DND-41 (cell line): ENCODE measurements at regions not wholly inside any gene's neighbourhood (a gene's known extent, or its start where the extent isn't known, plus 50 kb on each side); places are given as distances from the start of the nearest gene placed in this dataset.
"Not testable (repeated sequence)": the region's sequence is repeated elsewhere in the genome, so short reads cannot be mapped to it uniquely, and the experiment has no call there.

ENCODE experiments used
- ATAC-seq: fragments of 200-7000 bp; cut with Tn5 transposase; 3 replicates; pipeline ENCODE4 v1.9.1; 2021; ENCODE audit warnings: low read depth; ENCODE audit not compliant: insufficient read depth
- DNase-seq: peaks from one replicate; pipeline ENCODE4 v3.0.0-alpha.2; 2020
- H2AFZ ChIP-seq: 2 replicates; pipeline ENCODE4 v1.6.0; 2012; ENCODE audit warnings: low read depth, low read length
- H3K27ac ChIP-seq: 2 replicates; pipeline ENCODE4 v1.5.1; 2012; ENCODE audit warnings: low read length, inconsistent platforms
- H3K27me3 ChIP-seq: fragments of 200-600 bp; sonication (generic); 2 replicates; pipeline ENCODE4 v1.6.0; 2012; ENCODE audit warnings: low read length, mild to moderate bottlenecking, inconsistent platforms; ENCODE audit not compliant: insufficient read depth, poor library complexity
- H3K36me3 ChIP-seq: 2 replicates; pipeline ENCODE4 v1.5.1; 2012; ENCODE audit warnings: low read length, inconsistent platforms; ENCODE audit not compliant: insufficient read depth
- H3K4me1 ChIP-seq: 2 replicates; pipeline ENCODE4 v1.5.1; 2012; ENCODE audit warnings: mild to moderate bottlenecking, low read length; ENCODE audit not compliant: insufficient read depth
- H3K4me2 ChIP-seq: 2 replicates; pipeline ENCODE4 v1.6.0; 2012; ENCODE audit warnings: mild to moderate bottlenecking, moderate library complexity, low read length, inconsistent platforms; ENCODE audit not compliant: insufficient read depth
- H3K4me3 ChIP-seq, 2 experiments: fragments of 200-600 bp in 1 of 2; shearing (Covaris generic) in 1 of 2; 2 replicates each; pipeline ENCODE4 v1.5.1; 2012 to 2016; ENCODE audit warnings: inconsistent platforms in 2 of 2, low read length in 2 of 2, mild to moderate bottlenecking in 2 of 2, low read depth in 1 of 2, moderate library complexity in 1 of 2
- H3K79me2 ChIP-seq: 2 replicates; pipeline ENCODE4 v1.6.0; 2012; ENCODE audit warnings: low read length, inconsistent platforms; ENCODE audit not compliant: insufficient read depth
- H3K9ac ChIP-seq: 2 replicates; pipeline ENCODE4 v1.6.0; 2012; ENCODE audit warnings: low read depth, mild to moderate bottlenecking, inconsistent platforms, low read length, moderate library complexity
- H3K9me3 ChIP-seq: 2 replicates; pipeline ENCODE4 v1.5.1; 2012; ENCODE audit warnings: low read length, moderate library complexity, mild to moderate bottlenecking, inconsistent platforms; ENCODE audit not compliant: insufficient read depth, severe bottlenecking
- H4K20me1 ChIP-seq: 2 replicates; pipeline ENCODE4 v1.6.0; 2012; ENCODE audit warnings: low read length; ENCODE audit not compliant: insufficient read depth
- EZH2 ChIP-seq: IDR thresholded peaks from 3 replicates; pipeline ENCODE4 v1.6.1; 2012; ENCODE audit warnings: borderline replicate concordance, low read depth, mild to moderate bottlenecking, moderate library complexity, low read length, inconsistent platforms; ENCODE audit not compliant: severe bottlenecking
- TF ChIP-seq, protein P1 (sequence below): IDR thresholded peaks from 2 replicates; pipeline ENCODE4 v1.5.1; 2012; ENCODE audit warnings: borderline replicate concordance, low read length, moderate library complexity, mild to moderate bottlenecking; ENCODE audit not compliant: poor library complexity, severe bottlenecking; ENCODE audit errors: extremely low read depth

DNA sequence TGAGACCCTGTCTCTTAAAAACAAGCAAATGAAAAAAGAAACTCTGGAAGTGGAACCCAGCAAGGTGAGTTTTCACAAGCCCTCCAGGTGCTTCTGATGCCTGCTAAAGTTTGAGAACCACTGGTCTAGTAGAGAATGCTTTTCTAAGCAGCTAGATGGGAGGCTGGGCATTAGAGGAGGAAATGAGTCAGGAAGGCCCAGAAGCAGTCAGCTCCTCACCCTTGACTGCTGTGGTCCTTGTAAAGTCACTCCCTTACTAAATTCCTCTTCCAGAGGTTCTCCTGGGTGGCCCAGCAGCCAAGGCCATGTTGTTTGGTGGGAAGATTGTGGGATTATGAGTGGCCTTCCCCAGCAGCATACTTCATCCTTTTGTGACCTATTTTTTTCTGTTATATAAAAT lies 52.0 kb upstream of the FYN start:
- Histone ChIP-seq H3K9me3 (no peaks in the 10 kb centered on the region), H4K20me1 (no peaks in the 10 kb centered on the region), H3K9ac (no peak overlapping the region), H3K27ac (no peak overlapping the region), H2AFZ (no peak overlapping the region), H3K4me3 (no peak overlapping the region), H3K27me3 (no peaks in the 10 kb centered on the region), H3K36me3 (no peaks in the 10 kb centered on the region), H3K4me1 (peaks cover 40% of the 10 kb centered on the region), H3K79me2 (no peaks in the 10 kb centered on the region), H3K4me2 (no peak overlapping the region)
- ATAC-seq (peak; percentile 64), DNase-seq (no peak)
- TF ChIP-seq, protein P1, sequence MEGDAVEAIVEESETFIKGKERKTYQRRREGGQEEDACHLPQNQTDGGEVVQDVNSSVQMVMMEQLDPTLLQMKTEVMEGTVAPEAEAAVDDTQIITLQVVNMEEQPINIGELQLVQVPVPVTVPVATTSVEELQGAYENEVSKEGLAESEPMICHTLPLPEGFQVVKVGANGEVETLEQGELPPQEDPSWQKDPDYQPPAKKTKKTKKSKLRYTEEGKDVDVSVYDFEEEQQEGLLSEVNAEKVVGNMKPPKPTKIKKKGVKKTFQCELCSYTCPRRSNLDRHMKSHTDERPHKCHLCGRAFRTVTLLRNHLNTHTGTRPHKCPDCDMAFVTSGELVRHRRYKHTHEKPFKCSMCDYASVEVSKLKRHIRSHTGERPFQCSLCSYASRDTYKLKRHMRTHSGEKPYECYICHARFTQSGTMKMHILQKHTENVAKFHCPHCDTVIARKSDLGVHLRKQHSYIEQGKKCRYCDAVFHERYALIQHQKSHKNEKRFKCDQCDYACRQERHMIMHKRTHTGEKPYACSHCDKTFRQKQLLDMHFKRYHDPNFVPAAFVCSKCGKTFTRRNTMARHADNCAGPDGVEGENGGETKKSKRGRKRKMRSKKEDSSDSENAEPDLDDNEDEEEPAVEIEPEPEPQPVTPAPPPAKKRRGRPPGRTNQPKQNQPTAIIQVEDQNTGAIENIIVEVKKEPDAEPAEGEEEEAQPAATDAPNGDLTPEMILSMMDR = no peak
- no peak for TF ChIP-seq EZH2

DNA sequence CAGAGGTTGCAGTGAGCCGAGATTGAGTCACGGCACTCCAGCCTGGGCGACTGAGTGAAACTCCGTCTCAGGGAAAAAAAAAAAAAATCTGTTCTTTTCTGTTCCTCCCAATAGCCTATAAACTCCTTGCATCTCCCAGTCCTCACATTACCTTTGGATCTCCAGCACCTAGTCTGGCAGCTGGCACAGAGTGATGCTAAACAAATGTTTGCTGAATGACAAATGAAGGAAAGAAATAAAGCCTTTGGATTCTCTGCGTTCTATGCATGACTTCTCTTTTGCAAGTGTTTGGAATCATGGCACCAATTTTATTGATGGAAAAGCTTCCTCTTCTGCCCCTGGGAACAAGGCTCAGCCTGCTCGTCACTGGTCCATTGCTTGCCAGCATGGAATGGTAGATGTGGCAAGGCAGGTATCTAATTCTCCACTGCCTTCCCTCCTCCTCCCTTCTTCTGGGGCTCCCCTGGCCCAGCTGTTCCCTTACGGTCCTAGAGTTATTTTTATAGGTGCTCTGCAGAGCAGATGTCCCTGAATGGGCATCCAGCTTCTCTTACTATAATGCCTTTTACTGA lies 53.6 kb upstream of the FYN start:
- Histone ChIP-seq H3K79me2 (no peaks in the 10 kb centered on the region), H3K27ac (no peak overlapping the region), H3K9me3 (no peaks in the 10 kb centered on the region), H4K20me1 (no peaks in the 10 kb centered on the region), H3K27me3 (no peaks in the 10 kb centered on the region), H3K36me3 (no peaks in the 10 kb centered on the region), H3K4me1 (peaks cover 32% of the 10 kb centered on the region), H2AFZ (no peak overlapping the region), H3K4me3 (no peak overlapping the region), H3K9ac (no peak overlapping the region), H3K4me2 (no peak overlapping the region)
- no peak for TF ChIP-seq EZH2
- TF ChIP-seq, protein P1 = no peak
- DNase-seq = no peak
- no peak for ATAC-seq

DNA sequence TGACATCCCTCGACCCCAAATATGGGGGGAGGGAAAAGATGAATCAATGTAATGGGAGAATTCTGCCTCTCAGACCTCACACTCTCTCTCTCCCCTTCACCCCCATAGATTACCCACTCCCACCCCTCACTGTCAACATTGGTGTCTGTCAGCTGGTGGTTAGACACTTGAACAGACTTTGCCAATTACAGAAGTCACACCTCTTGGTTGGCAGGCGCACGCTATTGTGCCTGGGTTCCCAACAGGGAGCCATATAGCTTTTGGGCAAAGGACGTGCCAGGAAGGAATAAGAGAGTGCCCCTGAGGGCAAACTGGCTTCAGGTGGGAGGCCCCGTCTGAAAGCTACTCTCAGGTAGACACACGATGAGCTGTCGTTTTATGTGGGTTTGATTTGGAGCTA lies 54.1 kb upstream of the FYN start:
- H3K36me3 ChIP-seq = no peaks in the 10 kb centered on the region
- H3K27ac ChIP-seq = no peak overlapping the region
- no peak overlapping the region for H3K4me3 ChIP-seq
- no peaks in the 10 kb centered on the region for H4K20me1 ChIP-seq
- DNase-seq (no peak), ATAC-seq (no peak)
- TF ChIP-seq, protein P1 = no peak
- TF ChIP-seq EZH2 = no peak
- no peaks in the 10 kb centered on the region for H3K9me3 ChIP-seq
- no peaks in the 10 kb centered on the region for H3K79me2 ChIP-seq
- H3K4me2 ChIP-seq = no peak overlapping the region
- H3K9ac ChIP-seq = no peak overlapping the region
- no peaks in the 10 kb centered on the region for H3K27me3 ChIP-seq
- H3K4me1 ChIP-seq = peaks cover 27% of the 10 kb centered on the region
- no peak overlapping the region for H2AFZ ChIP-seq

DNA sequence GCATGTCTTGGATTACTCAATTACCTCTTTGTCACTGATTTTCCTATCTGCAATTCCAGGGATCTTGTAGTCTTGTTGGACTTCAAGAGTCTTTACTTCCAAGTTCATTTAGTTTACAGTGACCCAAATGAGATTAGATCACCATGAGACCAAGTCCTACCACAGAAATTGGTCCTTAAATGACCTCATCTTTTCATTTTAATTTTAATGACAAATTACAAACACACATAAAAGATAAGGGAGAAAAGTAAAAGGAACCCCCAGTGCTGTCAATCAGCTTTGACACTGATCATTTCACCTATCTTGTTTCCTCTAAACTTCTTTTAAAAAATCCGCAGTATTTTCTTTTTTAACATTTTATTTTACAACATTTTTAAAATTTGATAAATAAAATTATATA lies 54.9 kb upstream of the FYN start:
- Histone ChIP-seq H3K27ac (no peak overlapping the region), H3K9ac (no peak overlapping the region), H3K27me3 (no peaks in the 10 kb centered on the region), H3K36me3 (no peaks in the 10 kb centered on the region), H3K4me2 (no peak overlapping the region), H3K4me1 (peaks cover 19% of the 10 kb centered on the region), H3K9me3 (no peaks in the 10 kb centered on the region), H4K20me1 (no peaks in the 10 kb centered on the region), H2AFZ (no peak overlapping the region), H3K4me3 (no peak overlapping the region), H3K79me2 (no peaks in the 10 kb centered on the region)
- TF ChIP-seq EZH2 = no peak
- TF ChIP-seq, protein P1 = no peak
- ATAC-seq (no peak), DNase-seq (no peak)

DNA sequence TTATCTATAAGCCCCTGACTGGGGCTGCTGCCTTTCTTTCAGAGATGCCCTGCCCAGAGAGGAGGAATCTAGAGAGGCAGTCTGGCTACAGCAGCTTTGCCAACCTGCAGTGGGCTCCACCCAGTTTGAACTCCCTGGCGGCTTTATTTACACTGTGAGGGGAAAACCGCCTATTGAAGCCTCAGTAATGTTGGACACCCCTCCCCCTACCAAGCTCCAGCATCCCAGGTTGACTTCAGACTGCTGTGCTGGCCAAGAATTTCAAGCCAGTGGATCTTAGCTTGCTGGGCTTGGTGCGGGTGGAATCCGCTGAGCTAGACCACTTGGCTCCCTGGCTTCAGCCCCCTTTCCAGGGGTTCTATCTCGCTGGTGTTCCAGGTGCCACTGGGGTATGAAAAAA lies 61.4 kb upstream of the FYN start:
- H3K4me2 ChIP-seq, DNase-seq, H3K27me3 ChIP-seq: not testable (repeated sequence)

More for the DNA sequence above, 61.4 kb upstream of the FYN start:
- not testable (repeated sequence) for H3K9ac ChIP-seq, H2AFZ ChIP-seq, H4K20me1 ChIP-seq, H3K79me2 ChIP-seq, H3K27ac ChIP-seq, H3K4me3 ChIP-seq, H3K4me1 ChIP-seq, ATAC-seq, H3K36me3 ChIP-seq, H3K9me3 ChIP-seq
